ENCODE measurements at regions not wholly inside any gene's neighbourhood (a gene's known extent, or its start where the extent isn't known, plus 50 kb on each side); places are given as distances from the start of the nearest gene placed in this dataset.

DNA sequence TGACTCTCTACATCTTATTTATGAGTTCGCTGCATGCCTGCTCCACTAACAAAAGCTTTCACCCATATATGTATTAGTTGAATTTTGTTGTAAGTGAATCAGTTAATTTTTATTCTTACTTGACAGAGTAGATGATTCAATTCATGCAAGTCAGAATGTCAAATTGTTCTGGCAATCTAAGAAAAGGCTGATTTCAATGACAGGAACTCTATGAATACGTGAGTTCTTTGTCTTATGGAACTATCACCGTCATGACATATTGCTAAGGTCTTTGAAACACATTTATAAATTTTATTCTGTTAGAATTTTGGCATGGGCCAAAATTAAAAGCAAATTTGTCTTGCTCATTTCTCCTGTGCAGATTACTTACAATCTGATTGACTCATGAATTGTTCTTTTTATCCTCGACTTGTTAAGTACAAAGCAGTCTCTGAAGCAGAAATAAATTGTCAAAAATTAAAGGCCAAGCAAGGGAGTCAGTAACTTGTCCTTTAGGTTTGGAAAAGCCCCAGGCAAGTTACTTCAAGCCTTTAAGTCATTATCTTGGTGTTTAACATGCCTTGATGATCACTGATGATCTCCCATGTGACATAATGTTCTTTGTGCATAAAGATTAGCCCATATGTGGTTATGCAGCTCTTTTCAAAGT, 89.0 kb upstream of the GC start:
- TF ChIP-seq, protein P1, sequence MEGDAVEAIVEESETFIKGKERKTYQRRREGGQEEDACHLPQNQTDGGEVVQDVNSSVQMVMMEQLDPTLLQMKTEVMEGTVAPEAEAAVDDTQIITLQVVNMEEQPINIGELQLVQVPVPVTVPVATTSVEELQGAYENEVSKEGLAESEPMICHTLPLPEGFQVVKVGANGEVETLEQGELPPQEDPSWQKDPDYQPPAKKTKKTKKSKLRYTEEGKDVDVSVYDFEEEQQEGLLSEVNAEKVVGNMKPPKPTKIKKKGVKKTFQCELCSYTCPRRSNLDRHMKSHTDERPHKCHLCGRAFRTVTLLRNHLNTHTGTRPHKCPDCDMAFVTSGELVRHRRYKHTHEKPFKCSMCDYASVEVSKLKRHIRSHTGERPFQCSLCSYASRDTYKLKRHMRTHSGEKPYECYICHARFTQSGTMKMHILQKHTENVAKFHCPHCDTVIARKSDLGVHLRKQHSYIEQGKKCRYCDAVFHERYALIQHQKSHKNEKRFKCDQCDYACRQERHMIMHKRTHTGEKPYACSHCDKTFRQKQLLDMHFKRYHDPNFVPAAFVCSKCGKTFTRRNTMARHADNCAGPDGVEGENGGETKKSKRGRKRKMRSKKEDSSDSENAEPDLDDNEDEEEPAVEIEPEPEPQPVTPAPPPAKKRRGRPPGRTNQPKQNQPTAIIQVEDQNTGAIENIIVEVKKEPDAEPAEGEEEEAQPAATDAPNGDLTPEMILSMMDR (IDR thresholded peaks at IDR 0.05; ENCODE audit: poor library complexity, severe bottlenecking) = no peak
- TF ChIP-seq EP300 (conservative IDR thresholded peaks at IDR 0.05; ENCODE audit: poor library complexity, severe bottlenecking) (peak; percentile 76), RAD21 (conservative IDR thresholded peaks at IDR 0.05) (no peak), SMC3 (conservative IDR thresholded peaks at IDR 0.05; ENCODE audit: poor library complexity) (no peak), POLR2AphosphoS5 (IDR thresholded peaks at IDR 0.05) (peak; percentile 36), EZH2 (IDR thresholded peaks at IDR 0.05; ENCODE audit: borderline replicate concordance, insufficient read depth, low read length, poor library complexity, severe bottlenecking) (no peak), TAF1 (IDR thresholded peaks at IDR 0.05; ENCODE audit: low read depth) (no peak)
- TF ChIP-seq, protein P2, sequence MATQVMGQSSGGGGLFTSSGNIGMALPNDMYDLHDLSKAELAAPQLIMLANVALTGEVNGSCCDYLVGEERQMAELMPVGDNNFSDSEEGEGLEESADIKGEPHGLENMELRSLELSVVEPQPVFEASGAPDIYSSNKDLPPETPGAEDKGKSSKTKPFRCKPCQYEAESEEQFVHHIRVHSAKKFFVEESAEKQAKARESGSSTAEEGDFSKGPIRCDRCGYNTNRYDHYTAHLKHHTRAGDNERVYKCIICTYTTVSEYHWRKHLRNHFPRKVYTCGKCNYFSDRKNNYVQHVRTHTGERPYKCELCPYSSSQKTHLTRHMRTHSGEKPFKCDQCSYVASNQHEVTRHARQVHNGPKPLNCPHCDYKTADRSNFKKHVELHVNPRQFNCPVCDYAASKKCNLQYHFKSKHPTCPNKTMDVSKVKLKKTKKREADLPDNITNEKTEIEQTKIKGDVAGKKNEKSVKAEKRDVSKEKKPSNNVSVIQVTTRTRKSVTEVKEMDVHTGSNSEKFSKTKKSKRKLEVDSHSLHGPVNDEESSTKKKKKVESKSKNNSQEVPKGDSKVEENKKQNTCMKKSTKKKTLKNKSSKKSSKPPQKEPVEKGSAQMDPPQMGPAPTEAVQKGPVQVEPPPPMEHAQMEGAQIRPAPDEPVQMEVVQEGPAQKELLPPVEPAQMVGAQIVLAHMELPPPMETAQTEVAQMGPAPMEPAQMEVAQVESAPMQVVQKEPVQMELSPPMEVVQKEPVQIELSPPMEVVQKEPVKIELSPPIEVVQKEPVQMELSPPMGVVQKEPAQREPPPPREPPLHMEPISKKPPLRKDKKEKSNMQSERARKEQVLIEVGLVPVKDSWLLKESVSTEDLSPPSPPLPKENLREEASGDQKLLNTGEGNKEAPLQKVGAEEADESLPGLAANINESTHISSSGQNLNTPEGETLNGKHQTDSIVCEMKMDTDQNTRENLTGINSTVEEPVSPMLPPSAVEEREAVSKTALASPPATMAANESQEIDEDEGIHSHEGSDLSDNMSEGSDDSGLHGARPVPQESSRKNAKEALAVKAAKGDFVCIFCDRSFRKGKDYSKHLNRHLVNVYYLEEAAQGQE (IDR thresholded peaks at IDR 0.05; ENCODE audit: borderline replicate concordance) = no peak

All from neural cell (in vitro differentiated cells).